ENCODE measurements at regions not wholly inside any gene's neighbourhood (a gene's known extent, or its start where the extent isn't known, plus 50 kb on each side); places are given as distances from the start of the nearest gene placed in this dataset.

- Histone ChIP-seq H3K4me1 (peaks cover 0 to 5% (median 0%) of the 10 kb centered on the region in 4 donors), H3K36me3 (no peaks in the 10 kb centered on the region), H3K27me3 (no peaks in the 10 kb centered on the region), H3K9me3 (no peaks in the 10 kb centered on the region), H3K27ac (no peak overlapping the region), H3K4me3 (no peak overlapping the region)
- TF ChIP-seq, protein P1, sequence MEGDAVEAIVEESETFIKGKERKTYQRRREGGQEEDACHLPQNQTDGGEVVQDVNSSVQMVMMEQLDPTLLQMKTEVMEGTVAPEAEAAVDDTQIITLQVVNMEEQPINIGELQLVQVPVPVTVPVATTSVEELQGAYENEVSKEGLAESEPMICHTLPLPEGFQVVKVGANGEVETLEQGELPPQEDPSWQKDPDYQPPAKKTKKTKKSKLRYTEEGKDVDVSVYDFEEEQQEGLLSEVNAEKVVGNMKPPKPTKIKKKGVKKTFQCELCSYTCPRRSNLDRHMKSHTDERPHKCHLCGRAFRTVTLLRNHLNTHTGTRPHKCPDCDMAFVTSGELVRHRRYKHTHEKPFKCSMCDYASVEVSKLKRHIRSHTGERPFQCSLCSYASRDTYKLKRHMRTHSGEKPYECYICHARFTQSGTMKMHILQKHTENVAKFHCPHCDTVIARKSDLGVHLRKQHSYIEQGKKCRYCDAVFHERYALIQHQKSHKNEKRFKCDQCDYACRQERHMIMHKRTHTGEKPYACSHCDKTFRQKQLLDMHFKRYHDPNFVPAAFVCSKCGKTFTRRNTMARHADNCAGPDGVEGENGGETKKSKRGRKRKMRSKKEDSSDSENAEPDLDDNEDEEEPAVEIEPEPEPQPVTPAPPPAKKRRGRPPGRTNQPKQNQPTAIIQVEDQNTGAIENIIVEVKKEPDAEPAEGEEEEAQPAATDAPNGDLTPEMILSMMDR (IDR thresholded peaks at IDR 0.05) = no peak
- no peak for TF ChIP-seq POLR2A (IDR thresholded peaks at IDR 0.05)
- no peak for TF ChIP-seq EP300 (IDR thresholded peaks at IDR 0.05; ENCODE audit: low read depth)
- no peak for TF ChIP-seq POLR2AphosphoS5 (IDR thresholded peaks at IDR 0.05)
- in situ Hi-C loops (cut with MboI; ENCODE audit: low pct_ligation_motif_present in 1 of 4, low pct_unique_long_range_greater_than_20kb in 1 of 4, low sequenced_read_pairs in 3 of 4) = no loop called here
- 90 to 98% methylated on average over 2 to 3 of the region's 3 CpGs for WGBS, 2 donors (ENCODE audit: low coverage in 1 of 2)
- no peak for DNase-seq
- intact Hi-C loops (cut with DNase I; ENCODE audit: low total_unique reads) = no loop called here
Observed at GRCh38 chr2:173468266-173468793, 113.7 kb downstream of the CDCA7 start.

GRCh38 chr2:173472112-173472511 is 117.4 kb downstream of the CDCA7 start:
- H3K36me3 ChIP-seq = no peaks in the 10 kb centered on the region
- TF ChIP-seq, protein P1 (IDR thresholded peaks at IDR 0.05) = no peak
- TF ChIP-seq POLR2AphosphoS5 (IDR thresholded peaks at IDR 0.05) (no peak), EP300 (IDR thresholded peaks at IDR 0.05; ENCODE audit: low read depth) (no peak), POLR2A (IDR thresholded peaks at IDR 0.05) (no peak)

GRCh38 chr2:173483137-173483536 is 128.5 kb downstream of the CDCA7 start:
- H3K4me1 ChIP-seq = no peaks in the 10 kb centered on the region
- no peak overlapping the region for H3K4me3 ChIP-seq
- in situ Hi-C loops (cut with MboI; ENCODE audit: low pct_ligation_motif_present in 1 of 4, low pct_unique_long_range_greater_than_20kb in 1 of 4, low sequenced_read_pairs in 3 of 4) (no loop called here), intact Hi-C loops (cut with DNase I; ENCODE audit: low total_unique reads) (no loop called here)
- H3K27ac ChIP-seq = no peak overlapping the region
- no peak for DNase-seq
- no peaks in the 10 kb centered on the region for H3K36me3 ChIP-seq
- 66 to 91% methylated on average over 5 of the region's 5 CpGs for WGBS, 2 donors (ENCODE audit: low coverage in 1 of 2)
- TF ChIP-seq POLR2A (IDR thresholded peaks at IDR 0.05) = no peak
- TF ChIP-seq EP300 (IDR thresholded peaks at IDR 0.05; ENCODE audit: low read depth) = no peak
- TF ChIP-seq, protein P1 (IDR thresholded peaks at IDR 0.05) = no peak
- no peak for TF ChIP-seq POLR2AphosphoS5 (IDR thresholded peaks at IDR 0.05)
- H3K27me3 ChIP-seq = no peaks in the 10 kb centered on the region
- H3K9me3 ChIP-seq = no peaks in the 10 kb centered on the region

More at GRCh38 chr2:173472112-173472511, 117.4 kb downstream of the CDCA7 start:
- in situ Hi-C loops (cut with MboI; ENCODE audit: low pct_ligation_motif_present in 1 of 4, low pct_unique_long_range_greater_than_20kb in 1 of 4, low sequenced_read_pairs in 3 of 4) (no loop called here), intact Hi-C loops (cut with DNase I; ENCODE audit: low total_unique reads) (no loop called here)
- Histone ChIP-seq H3K4me1 (no peaks in the 10 kb centered on the region), H3K9me3 (no peaks in the 10 kb centered on the region), H3K4me3 (no peak overlapping the region), H3K27ac (no peak overlapping the region), H3K27me3 (no peaks in the 10 kb centered on the region)
- 67 to 71% methylated on average over 2 of the region's 2 CpGs for WGBS, 2 donors (ENCODE audit: low coverage in 1 of 2)
- no peak for DNase-seq

DNA sequence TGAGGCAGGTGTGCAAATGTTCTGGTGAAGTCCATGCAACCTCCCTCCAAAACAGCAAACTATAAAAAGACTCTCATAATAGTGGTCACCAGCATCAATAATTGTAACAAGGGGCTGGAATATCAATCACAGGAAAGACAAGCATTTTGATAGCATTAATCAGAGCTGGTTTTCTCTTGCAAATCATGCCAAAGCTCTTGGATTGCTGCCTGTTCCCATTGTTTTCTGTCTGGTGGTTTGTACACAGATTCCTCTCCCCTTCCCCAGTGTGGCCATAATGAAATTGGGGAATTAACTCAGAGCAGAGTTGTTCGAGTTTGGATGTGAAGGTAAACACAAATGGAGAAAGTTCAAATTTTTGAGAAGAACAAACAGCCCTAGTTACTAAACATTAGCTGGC is 134.2 kb downstream of the CDCA7 start:
- TF ChIP-seq, protein P1 (IDR thresholded peaks at IDR 0.05) = no peak
- TF ChIP-seq POLR2A (IDR thresholded peaks at IDR 0.05) (no peak), POLR2AphosphoS5 (IDR thresholded peaks at IDR 0.05) (no peak), EP300 (IDR thresholded peaks at IDR 0.05; ENCODE audit: low read depth) (no peak)
- Histone ChIP-seq H3K36me3 (no peaks in the 10 kb centered on the region), H3K4me3 (no peak overlapping the region), H3K9me3 (no peaks in the 10 kb centered on the region), H3K4me1 (no peaks in the 10 kb centered on the region), H3K27me3 (no peaks in the 10 kb centered on the region), H3K27ac (no peak overlapping the region)
- DNase-seq = no peak
- in situ Hi-C loops (cut with MboI; ENCODE audit: low pct_ligation_motif_present in 1 of 4, low pct_unique_long_range_greater_than_20kb in 1 of 4, low sequenced_read_pairs in 3 of 4) = no loop called here
- 59 to 64% methylated on average over 1 of the region's 1 CpG for WGBS, 2 donors (ENCODE audit: low coverage in 1 of 2)
- intact Hi-C loops (cut with DNase I; ENCODE audit: low total_unique reads) = no loop called here

Measured in transverse colon (tissue), 4 donors.